ENCODE measurements at regions not wholly inside any gene's neighbourhood (a gene's known extent, or its start where the extent isn't known, plus 50 kb on each side); places are given as distances from the start of the nearest gene placed in this dataset.

DNA sequence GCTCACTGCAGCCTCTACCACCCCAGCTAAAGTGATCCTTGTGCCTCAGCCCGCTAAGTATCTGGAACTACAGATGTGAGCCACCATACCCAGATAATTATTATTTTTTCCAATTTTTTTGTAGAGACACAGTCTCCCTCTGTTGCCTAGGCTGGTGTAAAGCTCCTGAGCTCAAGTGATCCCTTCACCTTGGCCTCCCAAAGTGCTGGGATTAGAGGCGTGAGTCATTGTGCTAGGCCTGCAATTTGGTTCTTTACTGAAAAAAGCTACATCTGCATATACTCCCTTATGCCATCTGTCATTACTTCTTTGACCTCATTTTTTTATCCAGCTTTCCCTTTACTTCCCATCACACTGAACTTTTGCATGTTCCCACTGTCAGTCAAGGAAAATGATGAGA is 2012.4 kb upstream of the IGFBP7 start:
- TF ChIP-seq ATF3 (CRISPR knock-in tag; conservative IDR thresholded peaks at IDR 0.05) (no peak), ZNF232 (CRISPR knock-in tag; IDR thresholded peaks at IDR 0.05) (no peak), CTCF (IDR thresholded peaks at IDR 0.05) (no peak), TEAD4 (CRISPR knock-in tag; IDR thresholded peaks at IDR 0.05) (no peak), NR2C2 (CRISPR knock-in tag; IDR thresholded peaks at IDR 0.05) (no peak), RELA (CRISPR knock-in tag; IDR thresholded peaks at IDR 0.05; ENCODE audit: borderline replicate concordance) (no peak), ZBTB21 (CRISPR knock-in tag; IDR thresholded peaks at IDR 0.05; ENCODE audit: borderline replicate concordance) (no peak)
- TF ChIP-seq, protein P1, sequence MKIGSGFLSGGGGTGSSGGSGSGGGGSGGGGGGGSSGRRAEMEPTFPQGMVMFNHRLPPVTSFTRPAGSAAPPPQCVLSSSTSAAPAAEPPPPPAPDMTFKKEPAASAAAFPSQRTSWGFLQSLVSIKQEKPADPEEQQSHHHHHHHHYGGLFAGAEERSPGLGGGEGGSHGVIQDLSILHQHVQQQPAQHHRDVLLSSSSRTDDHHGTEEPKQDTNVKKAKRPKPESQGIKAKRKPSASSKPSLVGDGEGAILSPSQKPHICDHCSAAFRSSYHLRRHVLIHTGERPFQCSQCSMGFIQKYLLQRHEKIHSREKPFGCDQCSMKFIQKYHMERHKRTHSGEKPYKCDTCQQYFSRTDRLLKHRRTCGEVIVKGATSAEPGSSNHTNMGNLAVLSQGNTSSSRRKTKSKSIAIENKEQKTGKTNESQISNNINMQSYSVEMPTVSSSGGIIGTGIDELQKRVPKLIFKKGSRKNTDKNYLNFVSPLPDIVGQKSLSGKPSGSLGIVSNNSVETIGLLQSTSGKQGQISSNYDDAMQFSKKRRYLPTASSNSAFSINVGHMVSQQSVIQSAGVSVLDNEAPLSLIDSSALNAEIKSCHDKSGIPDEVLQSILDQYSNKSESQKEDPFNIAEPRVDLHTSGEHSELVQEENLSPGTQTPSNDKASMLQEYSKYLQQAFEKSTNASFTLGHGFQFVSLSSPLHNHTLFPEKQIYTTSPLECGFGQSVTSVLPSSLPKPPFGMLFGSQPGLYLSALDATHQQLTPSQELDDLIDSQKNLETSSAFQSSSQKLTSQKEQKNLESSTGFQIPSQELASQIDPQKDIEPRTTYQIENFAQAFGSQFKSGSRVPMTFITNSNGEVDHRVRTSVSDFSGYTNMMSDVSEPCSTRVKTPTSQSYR (CRISPR knock-in tag; IDR thresholded peaks at IDR 0.05) = no peak
- TF ChIP-seq, protein P2, sequence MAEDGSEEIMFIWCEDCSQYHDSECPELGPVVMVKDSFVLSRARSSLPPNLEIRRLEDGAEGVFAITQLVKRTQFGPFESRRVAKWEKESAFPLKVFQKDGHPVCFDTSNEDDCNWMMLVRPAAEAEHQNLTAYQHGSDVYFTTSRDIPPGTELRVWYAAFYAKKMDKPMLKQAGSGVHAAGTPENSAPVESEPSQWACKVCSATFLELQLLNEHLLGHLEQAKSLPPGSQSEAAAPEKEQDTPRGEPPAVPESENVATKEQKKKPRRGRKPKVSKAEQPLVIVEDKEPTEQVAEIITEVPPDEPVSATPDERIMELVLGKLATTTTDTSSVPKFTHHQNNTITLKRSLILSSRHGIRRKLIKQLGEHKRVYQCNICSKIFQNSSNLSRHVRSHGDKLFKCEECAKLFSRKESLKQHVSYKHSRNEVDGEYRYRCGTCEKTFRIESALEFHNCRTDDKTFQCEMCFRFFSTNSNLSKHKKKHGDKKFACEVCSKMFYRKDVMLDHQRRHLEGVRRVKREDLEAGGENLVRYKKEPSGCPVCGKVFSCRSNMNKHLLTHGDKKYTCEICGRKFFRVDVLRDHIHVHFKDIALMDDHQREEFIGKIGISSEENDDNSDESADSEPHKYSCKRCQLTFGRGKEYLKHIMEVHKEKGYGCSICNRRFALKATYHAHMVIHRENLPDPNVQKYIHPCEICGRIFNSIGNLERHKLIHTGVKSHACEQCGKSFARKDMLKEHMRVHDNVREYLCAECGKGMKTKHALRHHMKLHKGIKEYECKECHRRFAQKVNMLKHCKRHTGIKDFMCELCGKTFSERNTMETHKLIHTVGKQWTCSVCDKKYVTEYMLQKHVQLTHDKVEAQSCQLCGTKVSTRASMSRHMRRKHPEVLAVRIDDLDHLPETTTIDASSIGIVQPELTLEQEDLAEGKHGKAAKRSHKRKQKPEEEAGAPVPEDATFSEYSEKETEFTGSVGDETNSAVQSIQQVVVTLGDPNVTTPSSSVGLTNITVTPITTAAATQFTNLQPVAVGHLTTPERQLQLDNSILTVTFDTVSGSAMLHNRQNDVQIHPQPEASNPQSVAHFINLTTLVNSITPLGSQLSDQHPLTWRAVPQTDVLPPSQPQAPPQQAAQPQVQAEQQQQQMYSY (CRISPR knock-in tag; IDR thresholded peaks at IDR 0.05) = no peak
- TF ChIP-seq, protein P3, sequence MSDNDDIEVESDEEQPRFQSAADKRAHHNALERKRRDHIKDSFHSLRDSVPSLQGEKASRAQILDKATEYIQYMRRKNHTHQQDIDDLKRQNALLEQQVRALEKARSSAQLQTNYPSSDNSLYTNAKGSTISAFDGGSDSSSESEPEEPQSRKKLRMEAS (CRISPR knock-in tag; IDR thresholded peaks at IDR 0.05) = no peak
- TF ChIP-seq, protein P4, sequence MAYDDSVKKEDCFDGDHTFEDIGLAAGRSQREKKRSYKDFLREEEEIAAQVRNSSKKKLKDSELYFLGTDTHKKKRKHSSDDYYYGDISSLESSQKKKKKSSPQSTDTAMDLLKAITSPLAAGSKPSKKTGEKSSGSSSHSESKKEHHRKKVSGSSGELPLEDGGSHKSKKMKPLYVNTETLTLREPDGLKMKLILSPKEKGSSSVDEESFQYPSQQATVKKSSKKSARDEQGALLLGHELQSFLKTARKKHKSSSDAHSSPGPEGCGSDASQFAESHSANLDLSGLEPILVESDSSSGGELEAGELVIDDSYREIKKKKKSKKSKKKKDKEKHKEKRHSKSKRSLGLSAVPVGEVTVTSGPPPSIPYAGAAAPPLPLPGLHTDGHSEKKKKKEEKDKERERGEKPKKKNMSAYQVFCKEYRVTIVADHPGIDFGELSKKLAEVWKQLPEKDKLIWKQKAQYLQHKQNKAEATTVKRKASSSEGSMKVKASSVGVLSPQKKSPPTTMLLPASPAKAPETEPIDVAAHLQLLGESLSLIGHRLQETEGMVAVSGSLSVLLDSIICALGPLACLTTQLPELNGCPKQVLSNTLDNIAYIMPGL (CRISPR knock-in tag; IDR thresholded peaks at IDR 0.05) = no peak

Data from WTC11 (cell line).